H9 (cell line): ENCODE measurements at regions not wholly inside any gene's neighbourhood (a gene's known extent, or its start where the extent isn't known, plus 50 kb on each side); places are given as distances from the start of the nearest gene placed in this dataset.

Experiments used
- DNase-seq: peaks from one replicate; pipeline ENCODE4 v3.0.0-alpha.2; 2017
- H2AFZ ChIP-seq: one replicate; pipeline ENCODE4 v1.6.1; 2013; ENCODE audit warnings: mild to moderate bottlenecking, low read length, control low read depth, moderate library complexity
- H2AK5ac ChIP-seq: 2 replicates; pipeline ENCODE4 v1.6.1; 2013; ENCODE audit warnings: low read length, control low read depth, mixed read lengths; ENCODE audit not compliant: insufficient read length
- H2BK120ac ChIP-seq: one replicate; pipeline ENCODE4 v1.6.1; 2013; ENCODE audit warnings: low read depth, mild to moderate bottlenecking, low read length, control low read depth, inconsistent platforms; ENCODE audit not compliant: poor library complexity, severe bottlenecking
- H2BK12ac ChIP-seq: 2 replicates; pipeline ENCODE4 v1.6.1; 2013; ENCODE audit warnings: low read length, control low read depth, mixed read lengths, low read depth; ENCODE audit not compliant: insufficient read length
- H2BK15ac ChIP-seq: 2 replicates; pipeline ENCODE4 v1.6.1; 2013; ENCODE audit warnings: low read depth, low read length, control low read depth
- H2BK20ac ChIP-seq: one replicate; pipeline ENCODE4 v1.6.1; 2013; ENCODE audit warnings: low read depth, mild to moderate bottlenecking, low read length, control low read depth, inconsistent platforms; ENCODE audit not compliant: poor library complexity, severe bottlenecking
- H2BK5ac ChIP-seq: 2 replicates; pipeline ENCODE4 v1.6.1; 2013; ENCODE audit warnings: low read length, control low read depth, mixed read lengths; ENCODE audit not compliant: insufficient read length
- H3K14ac ChIP-seq: 2 replicates; pipeline ENCODE4 v1.6.1; 2013; ENCODE audit warnings: low read length, control low read depth; ENCODE audit not compliant: insufficient read depth
- H3K18ac ChIP-seq: 2 replicates; pipeline ENCODE4 v1.6.1; 2013; ENCODE audit warnings: low read depth, mild to moderate bottlenecking, mixed read lengths, low read length, control low read depth; ENCODE audit not compliant: insufficient read length
- H3K23ac ChIP-seq: 2 replicates; pipeline ENCODE4 v1.6.1; 2013; ENCODE audit warnings: low read length, control low read depth, mixed read lengths, low read depth; ENCODE audit not compliant: insufficient read length
- H3K23me2 ChIP-seq: 2 replicates; pipeline ENCODE4 v1.6.1; 2013; ENCODE audit warnings: low read depth, mild to moderate bottlenecking, mixed read lengths, low read length, control low read depth; ENCODE audit not compliant: insufficient read length, poor library complexity, severe bottlenecking
- H3K27ac ChIP-seq: 2 replicates; pipeline ENCODE4 v1.5.1; 2013; ENCODE audit warnings: low read length, control low read depth, mixed read lengths, low read depth; ENCODE audit not compliant: insufficient read length
- H3K27me3 ChIP-seq: 2 replicates; pipeline ENCODE4 v1.6.1; 2013; ENCODE audit warnings: low read length, control low read depth, inconsistent platforms; ENCODE audit not compliant: insufficient read depth
- H3K4ac ChIP-seq: 2 replicates; pipeline ENCODE4 v1.6.1; 2013; ENCODE audit warnings: low read depth, mild to moderate bottlenecking, control low read depth, inconsistent platforms, low read length, moderate library complexity
- H3K4me1 ChIP-seq: 2 replicates; pipeline ENCODE4 v1.6.1; 2013; ENCODE audit warnings: low read length, control low read depth, inconsistent platforms; ENCODE audit not compliant: insufficient read depth
- H3K4me2 ChIP-seq: 2 replicates; pipeline ENCODE4 v1.6.1; 2013; ENCODE audit warnings: low read length, control low read depth, mixed read lengths; ENCODE audit not compliant: insufficient read length, insufficient read depth
- H3K56ac ChIP-seq: 2 replicates; pipeline ENCODE4 v1.6.1; 2013; ENCODE audit warnings: low read depth, mild to moderate bottlenecking, mixed read lengths, low read length, control low read depth; ENCODE audit not compliant: insufficient read length
- H3K79me1 ChIP-seq: 2 replicates; pipeline ENCODE4 v1.6.1; 2013; ENCODE audit warnings: low read depth, mild to moderate bottlenecking, moderate library complexity, low read length, control low read depth, inconsistent platforms; ENCODE audit not compliant: insufficient read depth, poor library complexity, severe bottlenecking
- H3K79me2 ChIP-seq: 2 replicates; pipeline ENCODE4 v1.6.1; 2013; ENCODE audit warnings: low read length, control low read depth, inconsistent platforms; ENCODE audit not compliant: insufficient read depth
- H3K9ac ChIP-seq: 2 replicates; pipeline ENCODE4 v1.6.1; 2013; ENCODE audit warnings: low read length, control low read depth, mixed read lengths; ENCODE audit not compliant: insufficient read length; ENCODE audit errors: extremely low read depth
- H3K9me3 ChIP-seq: one replicate; pipeline ENCODE4 v1.6.1; 2013; ENCODE audit warnings: low read depth, low read length, inconsistent platforms; ENCODE audit not compliant: control insufficient read depth
- H3T11ph ChIP-seq: one replicate; pipeline ENCODE4 v1.6.1; 2013; ENCODE audit warnings: mild to moderate bottlenecking, low read length, control low read depth, inconsistent platforms
- H4K20me1 ChIP-seq: one replicate; pipeline ENCODE4 v1.6.1; 2013; ENCODE audit not compliant: control insufficient read depth, insufficient read length, insufficient read depth
- H4K5ac ChIP-seq: 2 replicates; pipeline ENCODE4 v1.6.1; 2013; ENCODE audit warnings: low read depth, mild to moderate bottlenecking, mixed read lengths, low read length, control low read depth; ENCODE audit not compliant: insufficient read length
- H4K8ac ChIP-seq: replicated peaks from 2 replicates; pipeline ENCODE4 v1.6.1; 2013; ENCODE audit warnings: low read length, control low read depth, mixed read lengths, low read depth; ENCODE audit not compliant: insufficient read length
- H4K91ac ChIP-seq: 2 replicates; pipeline ENCODE4 v1.6.1; 2013; ENCODE audit warnings: low read depth, mild to moderate bottlenecking, moderate library complexity, mixed read lengths, low read length, control low read depth; ENCODE audit not compliant: insufficient read length
- H3K27ac Mint-ChIP-seq, 3 experiments: 2 replicates in 2 of 3; 3 replicates in 1 of 3; pipeline ENCODE4 v1.8.0; 2020 to 2021; ENCODE audit warnings: mixed read lengths in 3 of 3, mild to moderate bottlenecking in 1 of 3, moderate library complexity in 1 of 3
- H3K27me3 Mint-ChIP-seq: 2 replicates; pipeline ENCODE4 v1.8.0; 2021; ENCODE audit warnings: low read depth, mild to moderate bottlenecking, moderate library complexity, mixed read lengths
- H3K36me3 Mint-ChIP-seq, 3 experiments: 2 replicates in 2 of 3; 3 replicates in 1 of 3; pipeline ENCODE4 v1.8.0; 2020 to 2021; ENCODE audit warnings: low read depth in 3 of 3, mixed read lengths in 3 of 3; ENCODE audit not compliant: insufficient read depth in 1 of 3
- H3K4me1 Mint-ChIP-seq, 2 experiments: 2 replicates each; pipeline ENCODE4 v1.8.0; 2020; ENCODE audit warnings: mixed read lengths in 2 of 2
- H3K4me3 Mint-ChIP-seq, 2 experiments: 2 replicates in 1 of 2; 3 replicates in 1 of 2; pipeline ENCODE4 v1.8.0; 2020 to 2021; ENCODE audit warnings: mild to moderate bottlenecking in 2 of 2, mixed read lengths in 2 of 2, moderate library complexity in 1 of 2
- H3K9me3 Mint-ChIP-seq, 2 experiments: 2 replicates in 1 of 2; 3 replicates in 1 of 2; pipeline ENCODE4 v1.8.0; 2020; ENCODE audit warnings: mild to moderate bottlenecking in 2 of 2, mixed read lengths in 2 of 2, moderate library complexity in 1 of 2
- WGBS: extraction: QIAGEN DNeasy Blood & Tissue Kit; methylation state at CpG from one replicate; pipeline ENCODE4 v1.1.7; 2013; ENCODE audit warnings: missing lambda C conversion rate, low lambda C conversion rate, mixed read lengths; ENCODE audit not compliant: insufficient read length; ENCODE audit errors: extremely low coverage; 5-methylcytosine and 5-hydroxymethylcytosine counted together
- TF ChIP-seq, protein P1 (sequence below): fragments of 200-600 bp; sonication (generic); conservative IDR thresholded peaks from 3 replicates; pipeline ENCODE4 v1.8.0; 2021; ENCODE audit warnings: antibody characterized with exemption, mild to moderate bottlenecking

- Histone ChIP-seq H4K20me1 (no peaks in the 10 kb centered on the region), H3K4me2 (no peak overlapping the region), H3K23me2 (no peaks in the 10 kb centered on the region), H4K8ac (no peak overlapping the region), H4K5ac (no peak overlapping the region), H3K79me2 (no peaks in the 10 kb centered on the region), H3K9ac (no peak overlapping the region), H3T11ph (no peak overlapping the region), H3K18ac (no peak overlapping the region), H3K56ac (no peak overlapping the region), H3K23ac (no peak overlapping the region), H2BK12ac (no peak overlapping the region), H3K9me3 (no peaks in the 10 kb centered on the region), H3K79me1 (no peaks in the 10 kb centered on the region), H3K27ac (no peak overlapping the region), H3K4ac (no peak overlapping the region), H4K91ac (no peak overlapping the region), H3K14ac (no peak overlapping the region), H2BK120ac (no peak overlapping the region), H2BK5ac (no peak overlapping the region), H2AFZ (no peak overlapping the region), H2BK20ac (no peak overlapping the region), H2AK5ac (no peak overlapping the region), H2BK15ac (no peak overlapping the region), H3K4me1 (no peaks in the 10 kb centered on the region), H3K27me3 (no peaks in the 10 kb centered on the region)
- Mint-ChIP-seq H3K27me3 (no peaks in the 10 kb centered on the region; the same call in 1 of the 2 replicates), H3K36me3 (0 out of 7 replicates have a peak, but pooled peaks cover 0 to 7% (median 2%) of the 10 kb centered on the region in 3 experiments), H3K27ac (no peak overlapping the region), H3K4me1 (peaks cover 0 to 4% of the 10 kb centered on the region in 2 experiments; a peak in 1 of 4 replicates), H3K9me3 (peaks cover 0 to 3% of the 10 kb centered on the region in 2 experiments; a peak in 3 of 5 replicates), H3K4me3 (no peak overlapping the region)
- DNase-seq, result no peak
- TF ChIP-seq, protein P1, sequence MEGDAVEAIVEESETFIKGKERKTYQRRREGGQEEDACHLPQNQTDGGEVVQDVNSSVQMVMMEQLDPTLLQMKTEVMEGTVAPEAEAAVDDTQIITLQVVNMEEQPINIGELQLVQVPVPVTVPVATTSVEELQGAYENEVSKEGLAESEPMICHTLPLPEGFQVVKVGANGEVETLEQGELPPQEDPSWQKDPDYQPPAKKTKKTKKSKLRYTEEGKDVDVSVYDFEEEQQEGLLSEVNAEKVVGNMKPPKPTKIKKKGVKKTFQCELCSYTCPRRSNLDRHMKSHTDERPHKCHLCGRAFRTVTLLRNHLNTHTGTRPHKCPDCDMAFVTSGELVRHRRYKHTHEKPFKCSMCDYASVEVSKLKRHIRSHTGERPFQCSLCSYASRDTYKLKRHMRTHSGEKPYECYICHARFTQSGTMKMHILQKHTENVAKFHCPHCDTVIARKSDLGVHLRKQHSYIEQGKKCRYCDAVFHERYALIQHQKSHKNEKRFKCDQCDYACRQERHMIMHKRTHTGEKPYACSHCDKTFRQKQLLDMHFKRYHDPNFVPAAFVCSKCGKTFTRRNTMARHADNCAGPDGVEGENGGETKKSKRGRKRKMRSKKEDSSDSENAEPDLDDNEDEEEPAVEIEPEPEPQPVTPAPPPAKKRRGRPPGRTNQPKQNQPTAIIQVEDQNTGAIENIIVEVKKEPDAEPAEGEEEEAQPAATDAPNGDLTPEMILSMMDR, result no peak
- WGBS, result no CpG with 5 or more reads among the region's 1 CpG
Observed at GRCh38 chr12:93192878-93193277, 184.8 kb upstream of the NUDT4 start.
